Mononuclear cell (primary cell): ENCODE measurements at regions not wholly inside any gene's neighbourhood (a gene's known extent, or its start where the extent isn't known, plus 50 kb on each side); places are given as distances from the start of the nearest gene placed in this dataset.

ENCODE experiments used
- H3K27me3 ChIP-seq: 2 replicates; pipeline ENCODE4 v1.6.0; 2011; ENCODE audit warnings: low read length, control low read depth; ENCODE audit not compliant: insufficient read depth
- H3K4me1 ChIP-seq: 2 replicates; pipeline ENCODE4 v1.5.1; 2011; ENCODE audit warnings: mild to moderate bottlenecking, low read length, control low read depth; ENCODE audit not compliant: insufficient read depth
- H3K4me3 ChIP-seq: 2 replicates; pipeline ENCODE4 v1.5.1; 2011; ENCODE audit warnings: mild to moderate bottlenecking, low read length, moderate library complexity
- H3K9me3 ChIP-seq: 2 replicates; pipeline ENCODE4 v1.5.1; 2011; ENCODE audit warnings: low read depth, mild to moderate bottlenecking, control low read depth, low read length

- Histone ChIP-seq H3K4me1 (peaks cover 24% of the 10 kb centered on the region), H3K27me3 (no peaks in the 10 kb centered on the region), H3K4me3 (no peak overlapping the region), H3K9me3 (no peaks in the 10 kb centered on the region)
Measured at GRCh38 chr19:46931202-46931601, 70.4 kb downstream of the ARHGAP35 start.

- Histone ChIP-seq H3K9me3 (no peaks in the 10 kb centered on the region), H3K4me3 (no peak overlapping the region), H3K4me1 (peaks cover 24% of the 10 kb centered on the region), H3K27me3 (no peaks in the 10 kb centered on the region)
Measured at GRCh38 chr19:46932346-46932745, 71.5 kb downstream of the ARHGAP35 start.

- Histone ChIP-seq H3K9me3 (no peaks in the 10 kb centered on the region), H3K4me3 (no peak overlapping the region), H3K27me3 (no peaks in the 10 kb centered on the region), H3K4me1 (peaks cover 24% of the 10 kb centered on the region)
Measured at GRCh38 chr19:46935066-46935663, 74.4 kb downstream of the ARHGAP35 start.

- H3K4me3 ChIP-seq = no peak overlapping the region
- no peaks in the 10 kb centered on the region for H3K9me3 ChIP-seq
- H3K27me3 ChIP-seq = no peaks in the 10 kb centered on the region
- peaks cover 4% of the 10 kb centered on the region for H3K4me1 ChIP-seq
Measured at GRCh38 chr19:46943150-46943946, 76.3 kb upstream of the NPAS1 start.

- no peaks in the 10 kb centered on the region for H3K27me3 ChIP-seq
- H3K9me3 ChIP-seq = no peaks in the 10 kb centered on the region
- H3K4me1 ChIP-seq = peaks cover 4% of the 10 kb centered on the region
- H3K4me3 ChIP-seq = no peak overlapping the region
Measured at GRCh38 chr19:46944123-46944748, 75.4 kb upstream of the NPAS1 start.

GRCh38 chr19:46944918-46945628 lies 74.6 kb upstream of the NPAS1 start:
- H3K9me3 ChIP-seq = no peaks in the 10 kb centered on the region

GRCh38 chr19:46945694-46946489 lies 73.7 kb upstream of the NPAS1 start:
- H3K4me1 ChIP-seq = peaks cover 11% of the 10 kb centered on the region
- H3K9me3 ChIP-seq = no peaks in the 10 kb centered on the region
- no peak overlapping the region for H3K4me3 ChIP-seq
- no peaks in the 10 kb centered on the region for H3K27me3 ChIP-seq

More at GRCh38 chr19:46944918-46945628, 74.6 kb upstream of the NPAS1 start:
- H3K4me1 ChIP-seq = peaks cover 4% of the 10 kb centered on the region
- no peaks in the 10 kb centered on the region for H3K27me3 ChIP-seq
- no peak overlapping the region for H3K4me3 ChIP-seq

GRCh38 chr19:46946611-46947238 lies 72.9 kb upstream of the NPAS1 start:
- peaks cover 14% of the 10 kb centered on the region for H3K4me1 ChIP-seq
- no peak overlapping the region for H3K4me3 ChIP-seq
- H3K9me3 ChIP-seq = no peaks in the 10 kb centered on the region
- no peaks in the 10 kb centered on the region for H3K27me3 ChIP-seq

- no peaks in the 10 kb centered on the region for H3K9me3 ChIP-seq
- peaks cover 18% of the 10 kb centered on the region for H3K4me1 ChIP-seq
- no peak overlapping the region for H3K4me3 ChIP-seq
- H3K27me3 ChIP-seq = no peaks in the 10 kb centered on the region
Measured at GRCh38 chr19:46947866-46948265, 71.8 kb upstream of the NPAS1 start.

- Histone ChIP-seq H3K27me3 (no peaks in the 10 kb centered on the region), H3K9me3 (no peaks in the 10 kb centered on the region), H3K4me3 (no peak overlapping the region), H3K4me1 (peaks cover 44% of the 10 kb centered on the region)
Measured at GRCh38 chr19:46950526-46951170, 69.0 kb upstream of the NPAS1 start.

- Histone ChIP-seq H3K27me3 (no peaks in the 10 kb centered on the region), H3K4me1 (peaks cover 50% of the 10 kb centered on the region), H3K4me3 (no peak overlapping the region), H3K9me3 (no peaks in the 10 kb centered on the region)
Measured at GRCh38 chr19:46951171-46951986, 68.3 kb upstream of the NPAS1 start.

GRCh38 chr19:46952874-46953273 lies 66.8 kb upstream of the NPAS1 start:
- peaks cover 51% of the 10 kb centered on the region for H3K4me1 ChIP-seq
- H3K9me3 ChIP-seq = no peaks in the 10 kb centered on the region
- no peak overlapping the region for H3K4me3 ChIP-seq
- no peaks in the 10 kb centered on the region for H3K27me3 ChIP-seq

GRCh38 chr19:46953955-46954501 lies 65.6 kb upstream of the NPAS1 start:
- H3K4me3 ChIP-seq = no peak overlapping the region
- no peaks in the 10 kb centered on the region for H3K27me3 ChIP-seq
- H3K9me3 ChIP-seq = no peaks in the 10 kb centered on the region
- peaks cover 54% of the 10 kb centered on the region for H3K4me1 ChIP-seq
